ENCODE measurements at regions not wholly inside any gene's neighbourhood (a gene's known extent, or its start where the extent isn't known, plus 50 kb on each side); places are given as distances from the start of the nearest gene placed in this dataset.
A peak's percentile ranks its signal among the peaks of the same experiment; 100 is the strongest.

GRCh38 chr1:98280049-98280448 is 359.2 kb upstream of the DPYD start:
- no peaks in the 10 kb centered on the region; the same call in 1 of the 2 replicates for H3K4me1 ChIP-seq (ENCODE audit: insufficient read depth)
- H3K4me3 ChIP-seq: no peak overlapping the region
- no peaks in the 10 kb centered on the region for H3F3A ChIP-seq (ENCODE audit: insufficient read depth)
- H3K79me2 ChIP-seq (ENCODE audit: insufficient read depth): no peaks in the 10 kb centered on the region
- no peaks in the 10 kb centered on the region for H3K36me3 ChIP-seq (ENCODE audit: low read depth)
- H3K9ac ChIP-seq: no peak overlapping the region
- H3K27me3 ChIP-seq (replicated peaks; ENCODE audit: insufficient read depth): no peaks in the 10 kb centered on the region
- no peaks in the 10 kb centered on the region for H3K9me2 ChIP-seq (ENCODE audit: insufficient read depth)
- H4K20me1 ChIP-seq (ENCODE audit: insufficient read depth): no peaks in the 10 kb centered on the region
- WGBS, 2 experiments (ENCODE audit: low coverage in 1 of 2, low lambda C conversion rate in 2 of 2, missing lambda C conversion rate in 2 of 2): 97 to 98% methylated on average over 4 of the region's 4 CpGs
- no peaks in the 10 kb centered on the region for H3K9me3 ChIP-seq (ENCODE audit: low read depth)
- TF ChIP-seq EZH2phosphoT487 (IDR thresholded peaks at IDR 0.05; ENCODE audit: insufficient read depth, low read depth) (no peak), EZH2 (IDR thresholded peaks at IDR 0.05; ENCODE audit: insufficient read depth, poor library complexity, severe bottlenecking) (no peak)
- H3K27ac ChIP-seq: no peak overlapping the region
- no peak overlapping the region for H3K4me2 ChIP-seq (ENCODE audit: unreplicated experiment)
- no peak for DNase-seq
- in situ Hi-C loops (cut with MboI): no loop called here
- 0 out of 2 replicates have a peak overlapping the region, but pooled peaks have one; percentile 9 for H2AFZ ChIP-seq

GRCh38 chr1:98278055-98278454 is 357.2 kb upstream of the DPYD start:
- H4K20me1 ChIP-seq (ENCODE audit: insufficient read depth): no peaks in the 10 kb centered on the region
- H3K4me2 ChIP-seq (ENCODE audit: unreplicated experiment): no peak overlapping the region
- no peaks in the 10 kb centered on the region for H3F3A ChIP-seq (ENCODE audit: insufficient read depth)
- no peak overlapping the region for H3K9ac ChIP-seq
- no peak for TF ChIP-seq EZH2phosphoT487 (IDR thresholded peaks at IDR 0.05; ENCODE audit: insufficient read depth, low read depth)
- no peak for TF ChIP-seq EZH2 (IDR thresholded peaks at IDR 0.05; ENCODE audit: insufficient read depth, poor library complexity, severe bottlenecking)
- H3K9me3 ChIP-seq (ENCODE audit: low read depth): no peaks in the 10 kb centered on the region
- no peak overlapping the region for H3K4me3 ChIP-seq
- H3K36me3 ChIP-seq (ENCODE audit: low read depth): no peaks in the 10 kb centered on the region
- no peaks in the 10 kb centered on the region for H3K9me2 ChIP-seq (ENCODE audit: insufficient read depth)
- no peak overlapping the region for H2AFZ ChIP-seq
- in situ Hi-C loops (cut with MboI): no loop called here
- no peaks in the 10 kb centered on the region; the same call in 1 of the 2 replicates for H3K4me1 ChIP-seq (ENCODE audit: insufficient read depth)
- WGBS, 2 experiments (ENCODE audit: low coverage in 1 of 2, low lambda C conversion rate in 2 of 2, missing lambda C conversion rate in 2 of 2): 64 to 78% methylated on average over 3 of the region's 3 CpGs
- H3K27ac ChIP-seq: no peak overlapping the region
- no peaks in the 10 kb centered on the region for H3K79me2 ChIP-seq (ENCODE audit: insufficient read depth)
- no peak for DNase-seq
- no peaks in the 10 kb centered on the region for H3K27me3 ChIP-seq (replicated peaks; ENCODE audit: insufficient read depth)

- peak; percentile 48 for DNase-seq
- TF ChIP-seq EZH2phosphoT487 (IDR thresholded peaks at IDR 0.05; ENCODE audit: insufficient read depth, low read depth): no peak
- no peak for TF ChIP-seq EZH2 (IDR thresholded peaks at IDR 0.05; ENCODE audit: insufficient read depth, poor library complexity, severe bottlenecking)
- Histone ChIP-seq H3K79me2 (ENCODE audit: insufficient read depth) (no peaks in the 10 kb centered on the region), H3K9me2 (ENCODE audit: insufficient read depth) (no peaks in the 10 kb centered on the region), H3K9me3 (ENCODE audit: low read depth) (no peaks in the 10 kb centered on the region), H3K4me2 (ENCODE audit: unreplicated experiment) (no peak overlapping the region), H2AFZ (no peak overlapping the region), H3K4me3 (no peak overlapping the region), H4K20me1 (ENCODE audit: insufficient read depth) (no peaks in the 10 kb centered on the region), H3K4me1 (ENCODE audit: insufficient read depth) (no peaks in the 10 kb centered on the region; the same call in 1 of the 2 replicates), H3F3A (ENCODE audit: insufficient read depth) (no peaks in the 10 kb centered on the region), H3K27me3 (replicated peaks; ENCODE audit: insufficient read depth) (no peaks in the 10 kb centered on the region), H3K36me3 (ENCODE audit: low read depth) (no peaks in the 10 kb centered on the region), H3K9ac (no peak overlapping the region), H3K27ac (no peak overlapping the region)
- 50 to 52% methylated on average over 2 of the region's 2 CpGs for WGBS, 2 experiments (ENCODE audit: low coverage in 1 of 2, low lambda C conversion rate in 2 of 2, missing lambda C conversion rate in 2 of 2)
- in situ Hi-C loops (cut with MboI): no loop called here
Measured at GRCh38 chr1:98277118-98277517, 356.3 kb upstream of the DPYD start.

GRCh38 chr1:98276514-98276913 is 355.7 kb upstream of the DPYD start:
- H3F3A ChIP-seq (ENCODE audit: insufficient read depth): no peaks in the 10 kb centered on the region
- H3K9me3 ChIP-seq (ENCODE audit: low read depth): no peaks in the 10 kb centered on the region
- H4K20me1 ChIP-seq (ENCODE audit: insufficient read depth): no peaks in the 10 kb centered on the region
- H3K9ac ChIP-seq: no peak overlapping the region
- H3K4me2 ChIP-seq (ENCODE audit: unreplicated experiment): no peak overlapping the region
- in situ Hi-C loops (cut with MboI): no loop called here
- H2AFZ ChIP-seq: no peak overlapping the region
- H3K79me2 ChIP-seq (ENCODE audit: insufficient read depth): no peaks in the 10 kb centered on the region
- H3K36me3 ChIP-seq (ENCODE audit: low read depth): no peaks in the 10 kb centered on the region
- no peak for DNase-seq
- no peak overlapping the region for H3K4me3 ChIP-seq
- no peak overlapping the region for H3K27ac ChIP-seq
- TF ChIP-seq EZH2 (IDR thresholded peaks at IDR 0.05; ENCODE audit: insufficient read depth, poor library complexity, severe bottlenecking): no peak
- TF ChIP-seq EZH2phosphoT487 (IDR thresholded peaks at IDR 0.05; ENCODE audit: insufficient read depth, low read depth): no peak
- H3K27me3 ChIP-seq (replicated peaks; ENCODE audit: insufficient read depth): no peaks in the 10 kb centered on the region
- no peaks in the 10 kb centered on the region for H3K9me2 ChIP-seq (ENCODE audit: insufficient read depth)
- H3K4me1 ChIP-seq (ENCODE audit: insufficient read depth): no peaks in the 10 kb centered on the region; the same call in 1 of the 2 replicates
- WGBS, 2 experiments (ENCODE audit: low coverage in 1 of 2, low lambda C conversion rate in 2 of 2, missing lambda C conversion rate in 2 of 2): 60 to 70% methylated on average over 2 of the region's 2 CpGs

DNA sequence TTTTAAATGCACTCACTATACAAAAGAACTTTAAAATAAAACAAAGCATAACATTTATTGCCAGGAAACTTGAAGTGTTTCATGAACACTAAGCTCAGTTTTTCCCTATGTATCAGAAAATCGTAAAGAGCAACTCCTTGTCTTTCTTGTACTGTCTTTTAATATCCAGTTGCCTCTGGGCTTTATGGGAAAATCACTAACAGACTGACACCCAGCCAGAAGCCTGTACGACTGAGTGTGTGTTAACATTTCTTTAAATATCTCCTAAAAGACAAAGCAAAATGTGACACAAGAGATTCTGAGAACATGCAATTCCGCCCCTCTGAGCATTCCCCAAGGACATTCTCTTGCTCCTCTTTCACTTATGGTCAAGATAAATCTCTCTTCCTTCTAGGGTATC is 347.5 kb upstream of the DPYD start:
- H3K36me3 ChIP-seq (ENCODE audit: low read depth): no peaks in the 10 kb centered on the region
- no peaks in the 10 kb centered on the region for H3K79me2 ChIP-seq (ENCODE audit: insufficient read depth)
- DNase-seq: no peak
- no peaks in the 10 kb centered on the region for H3K9me3 ChIP-seq (ENCODE audit: low read depth)
- H2AFZ ChIP-seq: no peak overlapping the region
- H3K9me2 ChIP-seq (ENCODE audit: insufficient read depth): no peaks in the 10 kb centered on the region
- H3K9ac ChIP-seq: no peak overlapping the region
- H3F3A ChIP-seq (ENCODE audit: insufficient read depth): no peaks in the 10 kb centered on the region
- H3K27me3 ChIP-seq (replicated peaks; ENCODE audit: insufficient read depth): no peaks in the 10 kb centered on the region
- no peak overlapping the region for H3K27ac ChIP-seq
- TF ChIP-seq EZH2phosphoT487 (IDR thresholded peaks at IDR 0.05; ENCODE audit: insufficient read depth, low read depth): no peak
- TF ChIP-seq EZH2 (IDR thresholded peaks at IDR 0.05; ENCODE audit: insufficient read depth, poor library complexity, severe bottlenecking): no peak
- no peak overlapping the region for H3K4me3 ChIP-seq
- WGBS, 2 experiments (ENCODE audit: low coverage in 1 of 2, low lambda C conversion rate in 2 of 2, missing lambda C conversion rate in 2 of 2): 54 to 65% methylated on average over 3 of the region's 3 CpGs
- in situ Hi-C loops (cut with MboI): no loop called here
- no peaks in the 10 kb centered on the region for H4K20me1 ChIP-seq (ENCODE audit: insufficient read depth)
- no peak overlapping the region for H3K4me2 ChIP-seq (ENCODE audit: unreplicated experiment)
- H3K4me1 ChIP-seq (ENCODE audit: insufficient read depth): no peaks in the 10 kb centered on the region
